A549 (cell line): ENCODE measurements at regions not wholly inside any gene's neighbourhood (a gene's known extent, or its start where the extent isn't known, plus 50 kb on each side); places are given as distances from the start of the nearest gene placed in this dataset.

Source experiments
- CTCF ChIP-seq: fragments of >200 bp; sonication (Bioruptor Twin); formaldehyde crosslinking; IDR thresholded peaks from 3 replicates; pipeline ENCODE4 v1.5.1; 2016
- ELK1 ChIP-seq: fragments of 150-350 bp; IDR thresholded peaks from 2 replicates; pipeline ENCODE4 v1.6.1; 2014; ENCODE audit warnings: low read depth, mild to moderate bottlenecking, low read length
- KDM5A ChIP-seq: fragments of 200-600 bp; sonication (generic); IDR thresholded peaks from 2 replicates; pipeline ENCODE4 v1.6.1; 2016; ENCODE audit warnings: antibody characterized with exemption, mild to moderate bottlenecking
- POLR2A ChIP-seq: IDR thresholded peaks from 2 replicates; pipeline ENCODE4 v1.6.1; 2012; ENCODE audit warnings: mild to moderate bottlenecking, low read length
- RCOR1 ChIP-seq: fragments of 150-350 bp; IDR thresholded peaks from 2 replicates; pipeline ENCODE4 v1.6.1; 2014; ENCODE audit warnings: antibody characterized with exemption, low read length, low read depth
- TP53 ChIP-seq: fragments of 250-450 bp; sonication (Bioruptor Pico); IDR thresholded peaks from 2 replicates; pipeline ENCODE4 v1.5.0; 2021; ENCODE audit warnings: mild to moderate bottlenecking, moderate library complexity
- small RNA-seq, 6 experiments: library from RNA; depleted of rRNA; stranded (forward); fragments of <200 nt; gene quantifications; one replicate each; pipeline ENCODE3, GENCODE V24; 2012

GRCh38 chr12:93325855-93326254 is 51.9 kb upstream of the NUDT4 start (continued):
- TF ChIP-seq POLR2A (no peak), ELK1 (no peak), TP53 (CRISPR knock-in tag) (no peak), KDM5A (no peak), RCOR1 (no peak), CTCF (no peak)
- TF ChIP-seq, all 56 proteins: peak for 0

Small RNA genes in the stretch of these regions (small RNA-seq; reads per million reads assigned to genes)
- gene RF00019 = 0 reads per million in 6 experiments
- 0 to 0.04 (median 0) reads per million in 6 experiments for gene RF00284
- 0 reads per million in 6 experiments for gene RPL41P5
